ENCODE measurements at regions not wholly inside any gene's neighbourhood (a gene's known extent, or its start where the extent isn't known, plus 50 kb on each side); places are given as distances from the start of the nearest gene placed in this dataset.

- TF ChIP-seq, protein P1, sequence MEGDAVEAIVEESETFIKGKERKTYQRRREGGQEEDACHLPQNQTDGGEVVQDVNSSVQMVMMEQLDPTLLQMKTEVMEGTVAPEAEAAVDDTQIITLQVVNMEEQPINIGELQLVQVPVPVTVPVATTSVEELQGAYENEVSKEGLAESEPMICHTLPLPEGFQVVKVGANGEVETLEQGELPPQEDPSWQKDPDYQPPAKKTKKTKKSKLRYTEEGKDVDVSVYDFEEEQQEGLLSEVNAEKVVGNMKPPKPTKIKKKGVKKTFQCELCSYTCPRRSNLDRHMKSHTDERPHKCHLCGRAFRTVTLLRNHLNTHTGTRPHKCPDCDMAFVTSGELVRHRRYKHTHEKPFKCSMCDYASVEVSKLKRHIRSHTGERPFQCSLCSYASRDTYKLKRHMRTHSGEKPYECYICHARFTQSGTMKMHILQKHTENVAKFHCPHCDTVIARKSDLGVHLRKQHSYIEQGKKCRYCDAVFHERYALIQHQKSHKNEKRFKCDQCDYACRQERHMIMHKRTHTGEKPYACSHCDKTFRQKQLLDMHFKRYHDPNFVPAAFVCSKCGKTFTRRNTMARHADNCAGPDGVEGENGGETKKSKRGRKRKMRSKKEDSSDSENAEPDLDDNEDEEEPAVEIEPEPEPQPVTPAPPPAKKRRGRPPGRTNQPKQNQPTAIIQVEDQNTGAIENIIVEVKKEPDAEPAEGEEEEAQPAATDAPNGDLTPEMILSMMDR (conservative IDR thresholded peaks at IDR 0.05) = no peak
- TF ChIP-seq ZFX (IDR thresholded peaks at IDR 0.05) = no peak
These were observed 1484.4 kb downstream of the LRRC4C start for GRCh38 chr11:39975091-39975490.

All from C4-2B (cell line).